ENCODE measurements at regions not wholly inside any gene's neighbourhood (a gene's known extent, or its start where the extent isn't known, plus 50 kb on each side); places are given as distances from the start of the nearest gene placed in this dataset.

DNA sequence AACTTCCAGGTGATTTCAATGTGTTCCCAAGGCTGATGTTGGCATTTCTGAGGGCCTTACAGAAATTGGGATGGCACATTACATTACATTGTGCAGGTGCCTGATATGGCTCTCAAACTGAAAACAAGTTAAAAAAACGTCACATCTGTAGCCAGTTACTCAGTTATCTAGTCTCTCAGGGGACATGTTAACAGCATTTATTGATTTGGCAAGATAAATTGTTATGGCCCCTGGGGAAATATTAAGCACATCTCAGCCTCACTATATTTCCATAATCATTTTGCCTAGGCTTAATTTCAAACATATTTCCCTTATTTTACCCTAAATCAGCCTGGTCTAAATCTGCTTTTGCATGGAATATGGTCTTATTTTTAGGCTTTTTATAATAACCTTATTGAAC, 290.0 kb downstream of the IL15 start:
- no peak for DNase-seq

DNA sequence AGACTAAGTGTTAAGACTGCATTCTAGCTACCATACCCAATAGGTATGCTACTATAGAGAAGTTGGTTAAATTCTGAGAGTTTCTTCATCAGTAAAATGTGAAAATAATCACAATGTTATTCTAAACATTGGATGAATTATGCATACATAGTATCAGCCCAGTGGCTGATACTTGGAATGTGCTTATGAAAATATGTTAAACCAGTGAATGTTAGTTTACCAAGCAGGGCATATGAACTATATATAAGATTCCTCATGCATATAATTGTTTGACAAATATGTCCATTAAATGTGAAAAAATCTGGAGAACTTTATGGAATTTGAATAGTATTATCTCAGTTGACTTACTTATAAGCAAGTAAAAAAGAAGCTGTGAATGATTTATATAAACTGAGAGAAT, 296.1 kb downstream of the IL15 start:
- no peak for DNase-seq

DNA sequence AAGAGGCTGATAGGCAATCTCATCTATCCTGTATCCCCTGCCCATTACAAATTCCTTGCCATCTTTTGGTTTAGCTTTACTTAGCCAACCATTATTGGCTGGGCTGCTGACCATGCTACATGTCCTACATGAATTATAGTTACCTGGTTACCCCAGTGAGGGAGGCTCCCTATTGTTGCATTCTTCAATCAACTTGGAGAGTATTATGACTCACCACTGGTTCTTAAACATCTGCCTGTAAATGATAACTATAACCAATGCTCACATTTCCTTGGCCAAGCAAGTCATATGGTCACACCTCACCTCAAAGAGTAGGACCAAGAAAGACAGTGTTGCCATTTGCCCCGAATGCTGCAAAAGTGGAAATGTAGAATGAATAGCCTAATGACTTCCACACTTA, 297.6 kb downstream of the IL15 start:
- no peak for DNase-seq

DNA sequence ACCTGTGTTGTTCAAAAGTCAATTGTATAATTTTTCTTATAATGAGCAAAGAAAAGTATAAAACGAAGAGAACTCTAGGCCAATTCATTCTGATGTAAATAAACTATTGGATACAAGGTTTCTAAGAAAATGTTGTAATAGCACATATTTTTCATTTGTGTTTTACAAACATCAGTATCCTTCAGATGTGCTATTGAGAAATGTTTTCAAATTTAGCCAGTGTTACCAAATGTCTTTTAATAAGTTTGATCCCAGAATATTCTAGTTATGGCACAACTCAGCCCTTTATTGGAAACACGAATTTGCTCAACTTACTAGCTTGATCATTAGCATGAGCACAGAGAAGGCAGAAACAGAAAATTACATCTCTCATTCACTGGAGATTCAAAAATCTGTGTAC, 319.3 kb downstream of the IL15 start:
- DNase-seq: no peak

DNA sequence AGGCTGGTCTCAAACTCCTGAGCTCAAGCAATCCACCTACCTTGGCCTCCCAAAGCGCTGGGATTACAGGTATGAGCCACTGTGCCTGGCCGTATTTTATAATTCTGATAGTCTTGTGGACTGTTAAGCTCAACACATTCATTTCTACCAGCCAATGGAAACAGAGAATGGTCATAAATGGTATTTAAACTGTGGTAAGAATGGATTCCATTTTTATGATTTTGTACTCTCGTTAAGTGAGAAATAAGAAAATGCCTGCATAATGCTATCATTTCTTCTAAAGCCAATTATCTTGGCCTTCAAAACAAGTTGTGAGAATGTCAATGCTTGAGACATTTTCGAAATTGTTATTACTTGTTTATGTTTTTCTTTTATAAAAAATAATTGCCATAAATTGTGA, 321.0 kb downstream of the IL15 start:
- DNase-seq: no peak

DNA sequence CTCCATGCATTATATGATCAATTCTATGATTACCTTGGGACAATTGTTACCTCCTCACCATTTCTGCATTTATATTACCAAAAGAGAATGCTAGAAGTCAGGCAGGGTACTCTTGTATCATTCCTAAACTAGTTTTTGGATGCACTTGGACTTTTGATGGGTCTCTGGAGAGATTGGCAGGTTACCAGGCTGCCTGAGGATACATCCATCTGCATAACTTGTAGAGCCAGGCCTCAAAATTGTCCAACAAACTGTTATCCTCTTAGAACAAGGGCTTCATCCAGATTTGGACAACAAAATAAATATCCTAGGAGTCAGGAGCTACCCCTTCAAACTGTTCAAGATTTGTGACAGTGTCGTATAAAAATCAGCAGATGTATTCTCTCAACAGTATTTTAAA, 326.1 kb downstream of the IL15 start:
- DNase-seq: no peak

DNA sequence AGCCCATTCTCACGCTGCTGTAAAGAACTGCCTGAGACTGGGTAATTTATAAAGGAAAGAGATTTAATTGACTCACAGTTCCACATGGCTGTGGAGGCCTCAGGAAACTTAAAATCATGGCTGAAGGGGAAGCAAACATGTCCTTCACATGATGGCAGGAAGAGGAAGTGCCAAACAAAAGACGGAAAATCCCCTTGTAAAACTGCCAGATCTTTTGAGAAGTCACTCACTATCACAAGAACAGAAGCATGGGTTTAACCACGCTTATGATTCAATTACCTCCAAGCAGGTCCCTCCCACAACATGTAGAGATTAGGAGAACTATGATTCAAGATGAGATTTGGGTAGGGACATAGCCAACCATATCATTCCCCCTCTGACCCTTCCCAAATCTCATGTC, 335.5 kb downstream of the IL15 start:
- no peak for DNase-seq

DNA sequence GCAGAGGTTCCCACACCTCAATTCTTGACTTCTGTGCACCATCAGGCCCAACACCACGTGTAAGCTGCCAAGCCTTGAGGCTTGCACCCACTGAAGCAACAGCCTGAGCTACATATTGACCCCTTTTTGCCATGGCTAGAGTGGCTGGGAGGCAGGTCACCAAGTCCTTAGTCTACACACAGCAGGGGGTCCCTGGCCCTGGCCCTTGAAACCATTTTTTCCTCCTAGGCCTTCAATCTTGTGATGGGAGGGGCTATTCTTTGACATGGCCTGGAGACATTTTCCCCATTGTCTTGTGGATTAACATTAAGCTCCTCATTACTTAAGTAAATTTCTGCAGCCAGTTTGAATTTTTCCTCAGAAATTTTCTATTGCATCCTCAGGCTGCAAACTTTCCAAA, 336.6 kb downstream of the IL15 start:
- DNase-seq: no peak
